Activated T-helper 2 cell treated with anti-CD3 and anti-CD28 coated beads, Interferon-gamma antibody, Interleukin-2, Interleukin-4, amounts not matched to agents 10 μg/mL and 5 μg/mL and 100 μg/mL, durations not matched to agents 14 hours and 24 hours and 36 hours (primary cell): ENCODE measurements at regions not wholly inside any gene's neighbourhood (a gene's known extent, or its start where the extent isn't known, plus 50 kb on each side); places are given as distances from the start of the nearest gene placed in this dataset.

ENCODE experiments used
- DNase-seq: peaks from one replicate; pipeline ENCODE4 v3.0.0; 2021; ENCODE audit warnings: low spot score
- H3K27ac Mint-ChIP-seq: one replicate; pipeline ENCODE4 v1.8.0; 2021; ENCODE audit warnings: mixed read lengths
- H3K27me3 Mint-ChIP-seq: one replicate; pipeline ENCODE4 v1.8.0; 2021; ENCODE audit warnings: low read depth, mixed read lengths
- H3K36me3 Mint-ChIP-seq: one replicate; pipeline ENCODE4 v1.8.0; 2021; ENCODE audit warnings: low read depth, mixed read lengths
- H3K4me1 Mint-ChIP-seq: one replicate; pipeline ENCODE4 v1.8.0; 2021; ENCODE audit warnings: low read depth, mixed read lengths
- H3K4me3 Mint-ChIP-seq: one replicate; pipeline ENCODE4 v1.8.0; 2021; ENCODE audit warnings: low read depth, mild to moderate bottlenecking, moderate library complexity, mixed read lengths
- H3K9me3 Mint-ChIP-seq: one replicate; pipeline ENCODE4 v1.8.0; 2021; ENCODE audit warnings: mixed read lengths
- intact Hi-C: fragments of 100-400 bp; cut with micrococcal nuclease; formaldehyde crosslinking; loops from one replicate; pipeline ENCODE4 v1.15.1; 2023

DNA sequence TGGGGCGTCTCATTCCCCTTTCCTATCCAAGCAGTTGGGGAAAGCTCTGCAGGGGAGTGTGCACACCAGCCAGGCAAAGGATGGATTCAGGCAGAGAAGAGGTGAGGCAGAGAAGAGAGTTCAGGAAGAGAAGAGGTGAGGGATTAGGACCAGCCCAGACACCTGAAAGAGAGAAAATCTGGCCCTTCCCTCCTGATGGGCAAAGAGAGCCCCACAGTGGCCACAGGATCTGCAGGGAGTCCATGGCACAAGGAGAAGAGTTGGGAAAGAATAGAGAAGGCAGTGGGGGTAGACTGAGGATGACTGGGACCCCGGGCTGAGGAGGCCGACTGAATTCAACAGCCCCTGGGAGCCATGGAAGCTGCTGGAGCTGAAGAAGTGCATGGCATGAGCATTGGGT is 140.4 kb upstream of the ZMIZ1 start:
- no peaks in the 10 kb centered on the region for H3K27me3 Mint-ChIP-seq
- no peaks in the 10 kb centered on the region for H3K9me3 Mint-ChIP-seq
- intact Hi-C loops, result no loop called here
- DNase-seq, result no peak
- no peak overlapping the region for H3K27ac Mint-ChIP-seq
- no peaks in the 10 kb centered on the region for H3K36me3 Mint-ChIP-seq
- H3K4me1 Mint-ChIP-seq, result no peaks in the 10 kb centered on the region
- no peak overlapping the region for H3K4me3 Mint-ChIP-seq

DNA sequence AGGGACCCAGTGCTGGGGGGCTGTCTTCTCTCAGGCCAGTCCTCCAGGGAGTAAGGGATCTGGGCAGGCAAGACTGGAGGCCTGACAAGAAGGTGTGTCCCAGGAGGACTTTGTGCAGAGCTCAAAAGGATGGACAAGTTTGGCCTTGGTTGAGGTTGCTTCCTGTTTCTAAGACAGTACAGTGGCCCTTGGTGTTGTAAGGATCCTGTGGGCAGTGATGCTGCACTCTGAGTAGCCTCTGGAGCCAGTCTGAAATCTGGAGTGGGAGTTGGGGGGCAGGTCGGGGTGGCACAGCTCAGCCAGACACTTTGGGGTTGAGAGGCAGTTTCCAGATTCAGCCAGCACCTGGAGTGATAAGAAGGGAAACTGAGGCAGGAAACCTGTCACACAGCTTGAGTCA is 139.2 kb upstream of the ZMIZ1 start:
- DNase-seq, result no peak
- H3K4me1 Mint-ChIP-seq, result no peaks in the 10 kb centered on the region
- no peak overlapping the region for H3K27ac Mint-ChIP-seq
- H3K36me3 Mint-ChIP-seq, result no peaks in the 10 kb centered on the region
- H3K4me3 Mint-ChIP-seq, result no peak overlapping the region
- no peaks in the 10 kb centered on the region for H3K27me3 Mint-ChIP-seq
- no peaks in the 10 kb centered on the region for H3K9me3 Mint-ChIP-seq
- intact Hi-C loops, result no loop called here

DNA sequence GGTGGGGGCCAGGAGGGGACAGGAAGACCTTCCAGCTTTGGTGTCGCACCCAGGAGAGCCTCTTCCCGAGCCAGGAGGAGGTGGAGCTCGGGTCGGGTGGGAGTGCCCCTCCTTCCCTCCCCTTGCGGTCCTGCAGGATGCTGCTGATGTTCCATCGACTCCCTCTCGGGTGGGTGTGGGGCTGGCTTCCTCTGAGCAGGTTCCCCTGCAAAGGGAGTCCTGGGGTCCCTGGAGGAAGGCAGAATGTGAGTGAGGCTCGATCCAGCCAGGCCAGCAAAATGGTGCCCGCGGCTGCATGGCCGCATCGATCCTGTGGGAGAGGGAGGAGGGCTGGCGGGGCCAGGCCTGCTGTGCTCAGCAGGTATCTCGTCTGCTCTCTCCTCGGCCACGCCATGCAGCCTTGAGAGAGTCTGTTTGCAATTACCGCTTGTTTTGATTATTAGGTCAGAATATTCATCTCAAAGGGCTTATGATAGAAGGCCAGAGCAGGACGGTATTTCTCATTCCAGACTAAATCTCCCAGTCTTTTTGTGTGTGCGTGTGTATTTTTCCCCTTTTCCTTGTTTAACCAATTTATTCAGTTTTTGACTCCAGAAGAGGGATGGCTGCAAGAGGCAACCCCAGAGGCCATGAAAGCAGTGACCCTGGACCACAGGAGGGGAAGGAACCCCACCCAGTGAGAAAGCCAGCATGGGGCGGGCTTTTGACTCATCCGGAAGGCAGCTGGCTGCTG is 137.3 kb upstream of the ZMIZ1 start:
- no peaks in the 10 kb centered on the region for H3K27me3 Mint-ChIP-seq
- intact Hi-C loops, result loop anchor here (10.0 kb wide), 1 partner anchor 263 kb away; no protein-coding TSS in a partner anchor
- no peaks in the 10 kb centered on the region for H3K36me3 Mint-ChIP-seq
- no peak for DNase-seq
- no peak overlapping the region for H3K27ac Mint-ChIP-seq
- H3K4me1 Mint-ChIP-seq, result no peaks in the 10 kb centered on the region
- no peak overlapping the region for H3K4me3 Mint-ChIP-seq
- no peaks in the 10 kb centered on the region for H3K9me3 Mint-ChIP-seq

DNA sequence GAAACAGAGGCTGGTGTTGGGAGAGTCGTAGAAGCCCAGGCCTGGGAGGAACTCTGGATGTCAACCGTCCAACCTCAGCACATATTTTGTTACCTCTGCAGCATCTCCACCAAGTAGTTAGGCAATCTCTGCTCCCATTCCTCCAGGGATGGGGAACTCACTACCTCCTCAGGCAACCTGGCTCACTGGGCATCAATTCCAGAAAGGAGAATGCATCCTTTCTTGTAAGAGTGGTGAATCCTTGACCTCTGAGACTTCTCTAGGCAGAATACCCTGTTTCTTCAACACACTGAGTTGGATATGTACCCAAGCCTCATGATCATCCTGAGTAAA is 136.7 kb upstream of the ZMIZ1 start:
- no peaks in the 10 kb centered on the region for H3K27me3 Mint-ChIP-seq
- H3K9me3 Mint-ChIP-seq, result no peaks in the 10 kb centered on the region
- H3K4me3 Mint-ChIP-seq, result no peak overlapping the region
- H3K27ac Mint-ChIP-seq, result no peak overlapping the region
- no peaks in the 10 kb centered on the region for H3K4me1 Mint-ChIP-seq
- no peak for DNase-seq
- H3K36me3 Mint-ChIP-seq, result no peaks in the 10 kb centered on the region
- intact Hi-C loops, result loop anchor here (10.0 kb wide), 1 partner anchor 263 kb away; no protein-coding TSS in a partner anchor

DNA sequence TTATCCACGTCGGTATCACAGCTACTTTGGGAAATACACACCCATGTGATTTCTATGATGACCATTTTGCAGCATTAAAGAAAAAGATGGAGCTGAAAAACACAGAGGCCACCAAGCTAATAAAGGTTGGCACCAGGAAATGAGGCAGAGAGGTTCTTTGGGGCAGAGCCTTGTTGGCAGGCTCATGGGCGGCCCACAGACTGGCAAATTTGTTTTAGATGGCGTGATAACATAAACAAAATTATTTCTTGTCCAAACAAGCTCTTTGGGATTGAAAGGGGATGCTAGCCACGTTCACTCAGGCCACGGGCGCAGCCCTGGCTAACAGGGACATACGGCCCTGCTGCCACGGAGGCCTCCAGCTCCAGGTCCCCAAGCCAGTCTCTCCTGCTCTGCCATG is 135.9 kb upstream of the ZMIZ1 start:
- H3K27me3 Mint-ChIP-seq, result no peaks in the 10 kb centered on the region
- H3K36me3 Mint-ChIP-seq, result no peaks in the 10 kb centered on the region
- no peak overlapping the region for H3K27ac Mint-ChIP-seq
- H3K9me3 Mint-ChIP-seq, result no peaks in the 10 kb centered on the region
- H3K4me1 Mint-ChIP-seq, result no peaks in the 10 kb centered on the region
- H3K4me3 Mint-ChIP-seq, result no peak overlapping the region
- intact Hi-C loops, result loop anchor here (10.0 kb wide), 1 partner anchor 262 kb away; no protein-coding TSS in a partner anchor
- no peak for DNase-seq

DNA sequence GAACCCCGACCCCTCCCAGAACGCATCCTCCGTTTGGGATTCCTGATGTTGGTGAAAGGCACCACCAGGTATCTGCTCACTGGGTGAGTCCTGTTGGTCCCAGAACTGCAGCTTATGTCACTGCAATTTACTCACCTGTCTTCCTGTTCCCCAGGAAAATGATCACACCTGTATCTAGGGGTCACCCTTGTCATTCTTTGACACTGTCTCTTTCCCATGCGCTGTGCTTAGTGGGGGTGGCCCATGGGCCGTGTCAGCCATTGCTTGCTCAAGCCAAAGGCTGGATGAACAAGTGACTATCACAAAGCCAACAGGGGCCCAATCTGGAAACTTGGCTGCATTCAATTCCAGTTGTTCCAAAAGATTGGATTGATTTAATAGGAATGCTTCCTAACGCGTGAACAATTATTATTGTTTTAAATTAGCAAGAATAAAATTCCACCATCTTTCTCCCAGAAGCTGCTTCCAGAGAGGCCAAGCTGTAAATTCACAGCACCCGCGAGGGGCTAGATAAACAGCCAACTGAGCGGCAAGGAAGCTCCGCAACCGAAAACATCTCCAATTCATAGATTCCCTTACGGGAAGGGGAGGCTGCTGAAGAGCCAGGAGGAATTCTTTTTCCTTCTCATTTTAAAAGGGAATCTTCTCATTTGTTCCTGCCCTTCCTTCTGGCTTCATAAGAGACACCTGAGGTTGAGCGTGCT is 134.8 kb upstream of the ZMIZ1 start:
- Mint-ChIP-seq H3K27ac (no peak overlapping the region), H3K4me3 (no peak overlapping the region), H3K27me3 (no peaks in the 10 kb centered on the region), H3K36me3 (no peaks in the 10 kb centered on the region), H3K4me1 (no peaks in the 10 kb centered on the region), H3K9me3 (no peaks in the 10 kb centered on the region)
- no peak for DNase-seq
- intact Hi-C loops, result loop anchor here (10.0 kb wide), 1 partner anchor 261 kb away; no protein-coding TSS in a partner anchor

DNA sequence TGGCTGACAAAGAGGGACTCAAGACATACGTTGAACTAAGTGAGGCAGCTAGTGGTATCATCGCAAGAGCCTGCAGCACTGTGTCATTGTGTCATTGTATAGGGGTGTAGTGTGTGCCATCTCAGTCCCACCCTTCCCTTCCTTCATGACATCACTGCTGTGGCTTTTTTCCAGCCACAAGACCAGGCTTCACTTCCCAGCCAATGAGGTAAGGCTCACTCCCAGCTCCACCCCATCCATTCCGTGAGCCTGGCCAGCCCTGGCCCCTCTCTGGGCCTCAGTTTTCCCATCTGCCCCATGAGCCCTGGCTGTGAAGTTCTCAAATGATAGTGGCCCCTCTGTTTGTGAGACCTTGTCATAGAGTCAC is 134.3 kb upstream of the ZMIZ1 start:
- Mint-ChIP-seq H3K4me3 (no peak overlapping the region), H3K27me3 (no peaks in the 10 kb centered on the region), H3K36me3 (no peaks in the 10 kb centered on the region), H3K4me1 (no peaks in the 10 kb centered on the region), H3K9me3 (no peaks in the 10 kb centered on the region), H3K27ac (no peak overlapping the region)
- intact Hi-C loops, result loop anchor here (10.0 kb wide), 1 partner anchor 260 kb away; no protein-coding TSS in a partner anchor
- DNase-seq, result no peak

DNA sequence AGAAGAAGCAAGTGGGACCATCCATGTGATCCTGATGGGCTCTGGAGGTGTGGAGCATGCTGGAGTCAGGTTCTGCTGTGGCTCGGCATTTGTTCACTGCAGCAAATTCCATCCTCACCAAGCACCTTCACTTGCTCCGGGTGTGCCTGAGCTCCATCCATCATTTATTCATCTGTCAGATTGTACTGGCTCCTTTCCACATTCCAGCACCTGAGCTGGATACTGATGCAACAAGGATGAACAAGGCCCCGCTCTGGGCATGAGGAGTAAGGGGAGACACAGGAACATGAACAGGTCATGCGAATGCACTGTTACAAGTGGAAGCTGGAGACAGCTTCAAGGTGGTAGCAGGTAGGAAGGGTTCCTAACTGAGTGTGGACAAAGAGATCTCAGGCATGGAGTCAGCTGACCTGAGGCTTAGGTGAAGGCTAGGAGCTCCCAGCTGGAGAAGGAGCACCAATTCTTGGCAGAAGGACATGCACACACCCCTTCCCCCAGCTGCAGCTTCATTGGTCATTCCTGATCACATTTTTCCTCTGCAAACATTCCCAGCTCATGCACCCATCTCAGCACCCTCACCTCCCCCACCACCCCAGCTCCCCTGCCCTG is 133.7 kb upstream of the ZMIZ1 start:
- H3K9me3 Mint-ChIP-seq, result no peaks in the 10 kb centered on the region
- H3K27ac Mint-ChIP-seq, result no peak overlapping the region
- intact Hi-C loops, result loop anchor here (10.0 kb wide), 1 partner anchor 260 kb away; no protein-coding TSS in a partner anchor

DNA sequence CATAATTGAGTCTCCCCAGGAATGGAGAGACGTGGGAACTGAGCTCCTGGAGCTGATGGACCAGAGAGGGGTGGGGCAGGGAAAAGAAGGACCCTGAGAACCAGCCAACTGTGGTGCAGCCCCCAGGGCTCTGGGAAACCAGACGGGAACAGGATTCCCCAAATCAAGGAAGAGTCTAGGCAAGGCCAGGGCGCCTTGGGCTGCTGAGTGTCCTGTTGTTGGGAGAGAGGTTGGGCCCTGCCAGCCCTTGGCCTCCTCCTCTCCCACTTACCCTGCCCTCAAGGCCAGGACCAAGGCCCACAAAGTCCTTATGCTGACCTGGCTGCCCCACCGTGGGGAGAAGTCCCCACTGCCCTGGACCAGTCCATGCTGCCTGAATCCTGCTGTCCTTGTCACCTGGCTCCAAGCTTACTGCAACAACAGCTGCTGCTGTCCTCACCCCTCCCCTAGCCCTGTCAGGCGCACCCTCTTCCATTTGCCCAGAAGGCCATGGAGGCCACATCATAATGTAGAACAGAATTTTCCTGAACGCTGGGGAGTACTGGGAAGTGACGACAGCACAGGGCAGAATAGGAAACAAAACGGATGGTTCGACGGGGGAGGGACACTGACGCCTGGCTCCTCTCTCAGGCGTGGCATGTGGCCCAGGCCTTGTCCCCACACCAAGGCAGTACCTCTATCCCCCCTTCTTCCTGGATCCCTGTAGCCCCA is 132.9 kb upstream of the ZMIZ1 start:
- H3K27me3 Mint-ChIP-seq, result no peaks in the 10 kb centered on the region
- H3K36me3 Mint-ChIP-seq, result no peaks in the 10 kb centered on the region
- H3K4me1 Mint-ChIP-seq, result no peaks in the 10 kb centered on the region
- no peaks in the 10 kb centered on the region for H3K9me3 Mint-ChIP-seq
- H3K4me3 Mint-ChIP-seq, result no peak overlapping the region
- DNase-seq, result no peak
- intact Hi-C loops, result loop anchor here (10.0 kb wide), 1 partner anchor 259 kb away; no protein-coding TSS in a partner anchor
- H3K27ac Mint-ChIP-seq, result no peak overlapping the region

More for the DNA sequence above, 133.7 kb upstream of the ZMIZ1 start:
- Mint-ChIP-seq H3K4me3 (no peak overlapping the region), H3K4me1 (no peaks in the 10 kb centered on the region), H3K27me3 (no peaks in the 10 kb centered on the region), H3K36me3 (no peaks in the 10 kb centered on the region)
- no peak for DNase-seq

DNA sequence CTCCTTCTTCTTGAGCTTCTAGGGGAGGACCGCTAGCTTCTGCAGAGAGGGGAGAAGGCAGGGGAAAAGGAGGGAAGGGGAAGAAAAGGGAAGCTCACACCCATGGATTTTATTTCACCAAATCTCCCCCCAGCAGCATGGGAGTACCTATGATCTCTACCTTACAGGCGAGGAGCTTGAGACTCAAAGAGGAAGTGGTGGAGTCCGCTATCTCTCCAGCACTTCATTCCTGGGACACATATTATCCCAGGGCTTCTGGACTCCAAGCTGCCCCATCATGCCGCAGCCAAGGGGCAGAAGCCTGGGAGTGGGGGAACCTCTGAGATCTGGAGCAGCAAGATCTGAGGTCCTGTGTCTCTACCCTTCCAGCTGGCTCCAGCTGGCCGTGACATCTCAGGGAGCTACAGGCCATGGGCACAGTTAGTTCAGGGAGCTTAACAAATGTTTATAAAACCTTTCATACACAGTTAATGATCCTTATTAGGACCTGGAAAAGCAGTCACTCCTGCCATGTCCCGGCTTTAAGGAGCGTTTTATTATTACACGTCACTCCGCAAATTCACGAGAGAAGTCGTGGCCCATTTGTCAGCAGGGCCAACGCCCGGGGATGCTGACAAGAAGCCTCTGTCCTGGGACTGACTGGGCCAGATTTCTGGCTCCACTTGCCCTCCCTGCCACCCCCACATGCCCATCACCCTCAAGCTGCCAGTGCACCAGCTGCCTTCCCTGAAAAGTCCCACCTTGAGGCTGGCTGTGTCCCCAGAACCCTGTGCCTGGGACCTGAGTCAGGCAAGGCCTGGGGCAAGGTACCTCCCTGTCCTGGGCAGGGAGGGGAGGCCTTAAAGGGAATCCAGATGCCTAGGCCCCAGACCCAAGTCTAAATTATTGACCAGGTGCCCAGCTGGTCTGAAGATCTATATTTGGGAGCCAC is 132.1 kb upstream of the ZMIZ1 start:
- DNase-seq, result no peak
- no peaks in the 10 kb centered on the region for H3K9me3 Mint-ChIP-seq
- H3K4me3 Mint-ChIP-seq, result no peak overlapping the region
- no peaks in the 10 kb centered on the region for H3K36me3 Mint-ChIP-seq
- no peaks in the 10 kb centered on the region for H3K27me3 Mint-ChIP-seq
- no peaks in the 10 kb centered on the region for H3K4me1 Mint-ChIP-seq
- no peak overlapping the region for H3K27ac Mint-ChIP-seq
- intact Hi-C loops, result loop anchor here (10.0 kb wide), 1 partner anchor 258 kb away; no protein-coding TSS in a partner anchor

DNA sequence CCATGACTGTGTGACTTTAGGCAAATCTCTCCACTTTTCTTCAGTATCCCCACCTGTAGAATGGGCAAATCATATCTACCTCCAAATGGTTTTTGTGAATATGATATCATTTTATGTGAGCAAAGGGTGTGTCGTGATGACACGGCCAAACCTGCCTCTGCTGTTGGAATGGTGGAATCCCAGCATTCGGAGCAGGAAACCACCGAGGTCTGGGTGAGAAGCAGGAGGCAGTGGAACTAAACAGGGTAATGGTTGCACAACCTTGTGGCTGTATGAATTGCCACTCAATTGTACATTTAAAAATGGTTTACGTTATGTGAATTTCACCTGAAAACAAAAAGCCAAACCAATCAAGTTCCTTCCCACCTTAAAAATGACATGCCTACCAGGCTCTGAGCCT is 131.4 kb upstream of the ZMIZ1 start:
- Mint-ChIP-seq H3K4me1 (no peaks in the 10 kb centered on the region), H3K36me3 (no peaks in the 10 kb centered on the region), H3K27ac (no peak overlapping the region), H3K4me3 (no peak overlapping the region), H3K27me3 (no peaks in the 10 kb centered on the region), H3K9me3 (no peaks in the 10 kb centered on the region)
- DNase-seq, result no peak
- intact Hi-C loops, result loop anchor here (10.0 kb wide), 1 partner anchor 257 kb away; no protein-coding TSS in a partner anchor
